Type B pancreatic cell (in vitro differentiated cells): ENCODE measurements at regions not wholly inside any gene's neighbourhood (a gene's known extent, or its start where the extent isn't known, plus 50 kb on each side); places are given as distances from the start of the nearest gene placed in this dataset.

Experiments used
- DNase-seq: peaks from one replicate; pipeline ENCODE4 v3.0.0; 2021; ENCODE audit warnings: mixed read lengths; ENCODE audit not compliant: unreplicated experiment; ENCODE audit errors: extremely low spot score
- H3K27ac Mint-ChIP-seq: 2 replicates; pipeline ENCODE4 v1.8.0; 2021; ENCODE audit warnings: mild to moderate bottlenecking, mixed read lengths
- H3K27me3 Mint-ChIP-seq: 2 replicates; pipeline ENCODE4 v1.8.0; 2021; ENCODE audit warnings: mixed read lengths
- H3K36me3 Mint-ChIP-seq: 2 replicates; pipeline ENCODE4 v1.8.0; 2021; ENCODE audit warnings: mixed read lengths
- H3K4me1 Mint-ChIP-seq: one replicate; pipeline ENCODE4 v1.8.0; 2021; ENCODE audit warnings: mixed read lengths; ENCODE audit not compliant: unreplicated experiment
- H3K4me3 Mint-ChIP-seq: 2 replicates; pipeline ENCODE4 v1.8.0; 2021; ENCODE audit warnings: mild to moderate bottlenecking, mixed read lengths
- H3K9me3 Mint-ChIP-seq: 2 replicates; pipeline ENCODE4 v1.8.0; 2021; ENCODE audit warnings: mixed read lengths
- CTCF ChIP-seq: fragments of 200-600 bp; sonication (generic); conservative IDR thresholded peaks from 2 replicates; pipeline ENCODE4 v1.5.0; 2021; ENCODE audit warnings: antibody characterized with exemption, mild to moderate bottlenecking

DNA sequence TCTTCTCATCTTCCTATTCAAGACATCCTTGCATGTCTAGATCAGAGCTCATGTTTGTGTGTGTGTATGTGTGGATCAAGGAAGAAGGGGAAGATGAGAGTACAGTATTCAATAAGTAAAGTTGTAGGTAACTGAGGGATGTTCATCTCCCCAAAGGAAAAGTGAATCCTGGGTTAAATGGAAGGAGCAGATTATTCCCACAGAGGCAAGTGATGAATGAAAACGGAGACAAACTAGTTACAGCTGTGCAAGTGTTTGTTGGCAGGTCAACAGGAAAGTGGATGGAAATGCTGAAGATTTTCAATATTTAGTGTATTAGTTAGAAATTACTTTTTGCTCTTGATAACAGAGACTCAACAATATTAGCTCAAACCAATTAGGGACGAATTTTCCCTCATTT lies 84.2 kb upstream of the PDZRN3 start:
- Mint-ChIP-seq H3K27ac (no peak overlapping the region), H3K4me3 (no peak overlapping the region), H3K9me3 (no peaks in the 10 kb centered on the region), H3K27me3 (peaks cover 12% of the 10 kb centered on the region), H3K36me3 (no peaks in the 10 kb centered on the region), H3K4me1 (peaks cover 20% of the 10 kb centered on the region)
- no peak for TF ChIP-seq CTCF
- DNase-seq, result no peak

DNA sequence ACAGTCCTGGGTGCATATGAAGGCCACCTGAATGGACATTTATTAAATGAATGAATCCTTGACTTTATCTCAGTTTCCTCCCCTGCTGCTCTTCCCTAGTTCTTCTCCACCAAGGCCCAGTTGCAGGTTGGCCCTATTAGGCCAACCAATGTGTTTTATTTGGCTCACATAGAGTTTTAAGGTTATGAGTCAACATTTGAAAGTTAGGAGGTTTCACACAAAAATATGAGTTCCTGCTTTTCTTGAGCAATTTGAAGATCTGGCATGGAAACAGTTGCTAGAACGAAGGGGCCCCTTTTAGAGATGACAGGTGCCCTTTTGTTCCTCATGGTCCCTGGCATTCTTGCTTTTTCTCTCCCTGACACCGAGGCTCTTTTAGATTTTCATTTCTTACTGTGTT lies 83.0 kb upstream of the PDZRN3 start:
- Mint-ChIP-seq H3K27ac (no peak overlapping the region), H3K27me3 (peaks cover 12% of the 10 kb centered on the region), H3K4me1 (peaks cover 20% of the 10 kb centered on the region), H3K4me3 (no peak overlapping the region), H3K36me3 (no peaks in the 10 kb centered on the region), H3K9me3 (no peaks in the 10 kb centered on the region)
- no peak for TF ChIP-seq CTCF
- no peak for DNase-seq

DNA sequence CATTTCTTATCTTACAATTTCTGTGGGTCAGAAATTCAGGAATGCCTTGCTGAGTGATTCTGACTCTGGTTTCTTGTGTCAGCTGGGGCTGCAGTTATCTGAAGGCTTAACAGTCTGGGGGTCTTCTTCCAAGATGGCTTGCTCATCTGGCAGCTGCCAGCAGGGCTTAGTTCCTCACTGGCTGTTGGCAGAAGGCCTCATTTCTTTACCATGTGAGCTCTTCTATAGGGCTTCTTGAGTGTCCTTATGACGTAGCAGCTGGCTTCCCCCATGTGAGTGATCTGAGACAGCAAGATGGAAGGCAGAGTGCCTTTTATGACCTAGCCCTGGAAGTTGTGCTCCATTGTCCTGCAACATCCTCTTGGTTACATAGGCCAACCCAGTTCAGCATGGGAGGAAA lies 82.0 kb upstream of the PDZRN3 start:
- H3K9me3 Mint-ChIP-seq, result no peaks in the 10 kb centered on the region
- no peaks in the 10 kb centered on the region for H3K36me3 Mint-ChIP-seq
- DNase-seq, result no peak
- no peak overlapping the region for H3K4me3 Mint-ChIP-seq
- no peak for TF ChIP-seq CTCF
- peaks cover 10% of the 10 kb centered on the region for H3K27me3 Mint-ChIP-seq
- H3K4me1 Mint-ChIP-seq, result peaks cover 20% of the 10 kb centered on the region
- H3K27ac Mint-ChIP-seq, result no peak overlapping the region

- peaks cover 4% of the 10 kb centered on the region for H3K27me3 Mint-ChIP-seq
- no peak for TF ChIP-seq CTCF
- no peak for DNase-seq
- no peak overlapping the region for H3K4me3 Mint-ChIP-seq
- H3K9me3 Mint-ChIP-seq, result no peaks in the 10 kb centered on the region
- H3K27ac Mint-ChIP-seq, result no peak overlapping the region
- H3K36me3 Mint-ChIP-seq, result no peaks in the 10 kb centered on the region
- H3K4me1 Mint-ChIP-seq, result peaks cover 20% of the 10 kb centered on the region
Observed at GRCh38 chr3:73705792-73706191, 81.1 kb upstream of the PDZRN3 start.

DNA sequence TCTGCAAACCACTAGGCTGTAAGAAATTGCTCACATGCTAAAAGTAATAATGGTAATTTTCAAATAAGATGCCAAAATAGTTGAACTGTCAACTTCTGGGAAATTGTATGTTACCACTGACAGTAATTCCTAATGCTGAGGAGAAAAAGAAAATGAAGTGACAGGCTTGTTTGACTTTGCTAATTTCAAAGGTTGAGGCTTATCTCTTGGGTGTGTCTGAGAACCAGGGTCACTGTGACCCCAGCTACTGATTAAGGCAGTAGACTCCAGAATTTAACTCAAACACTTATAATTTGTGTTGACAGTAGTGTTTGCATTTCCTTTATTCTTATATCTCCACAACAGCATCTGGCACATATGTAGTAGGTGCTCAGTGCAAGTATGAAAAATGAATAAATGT lies 74.6 kb upstream of the PDZRN3 start:
- Mint-ChIP-seq H3K4me1 (no peaks in the 10 kb centered on the region), H3K9me3 (peaks cover under 1% of the 10 kb centered on the region), H3K4me3 (no peak overlapping the region), H3K27me3 (peaks cover 1% of the 10 kb centered on the region), H3K36me3 (no peaks in the 10 kb centered on the region), H3K27ac (no peak overlapping the region)
- DNase-seq, result no peak
- no peak for TF ChIP-seq CTCF

GRCh38 chr3:73697020-73697419 lies 72.3 kb upstream of the PDZRN3 start:
- TF ChIP-seq CTCF, result no peak
- Mint-ChIP-seq H3K36me3 (no peaks in the 10 kb centered on the region), H3K4me1 (no peaks in the 10 kb centered on the region), H3K27me3 (no peaks in the 10 kb centered on the region), H3K27ac (no peak overlapping the region), H3K9me3 (peaks cover 5% of the 10 kb centered on the region), H3K4me3 (no peak overlapping the region)
- DNase-seq, result no peak
